ENCODE measurements at regions not wholly inside any gene's neighbourhood (a gene's known extent, or its start where the extent isn't known, plus 50 kb on each side); places are given as distances from the start of the nearest gene placed in this dataset.

DNA sequence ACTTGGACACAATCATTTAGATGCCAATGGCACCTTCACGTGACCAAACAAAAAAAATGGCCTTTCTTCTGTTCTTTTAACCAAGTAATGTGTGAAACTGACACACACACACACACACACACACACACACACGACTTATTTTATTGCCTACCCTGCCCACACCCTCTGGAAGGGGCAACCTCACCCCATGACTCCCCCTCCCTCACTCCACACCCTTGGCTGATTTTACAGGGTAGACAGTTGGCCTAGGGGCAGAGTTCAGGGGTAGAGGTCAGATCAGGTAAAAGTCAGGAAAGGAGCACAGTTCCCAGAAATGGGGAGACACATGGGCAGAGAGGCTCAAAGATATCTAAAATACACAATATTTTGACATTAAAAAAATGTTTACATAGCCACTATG lies 144.8 kb upstream of the GJB5 start:
- no peak for DNase-seq
- Histone ChIP-seq H3K4me3 (no peak overlapping the region), H3K27me3 (ENCODE audit: low read depth) (peaks cover 84% of the 10 kb centered on the region), H3K36me3 (no peaks in the 10 kb centered on the region), H3K9me3 (replicated peaks) (no peaks in the 10 kb centered on the region), H3K4me1 (no peaks in the 10 kb centered on the region), H3K27ac (replicated peaks) (no peak overlapping the region)
- intact Hi-C loops (cut with micrococcal nuclease) = no loop called here
- TF ChIP-seq, protein P1, sequence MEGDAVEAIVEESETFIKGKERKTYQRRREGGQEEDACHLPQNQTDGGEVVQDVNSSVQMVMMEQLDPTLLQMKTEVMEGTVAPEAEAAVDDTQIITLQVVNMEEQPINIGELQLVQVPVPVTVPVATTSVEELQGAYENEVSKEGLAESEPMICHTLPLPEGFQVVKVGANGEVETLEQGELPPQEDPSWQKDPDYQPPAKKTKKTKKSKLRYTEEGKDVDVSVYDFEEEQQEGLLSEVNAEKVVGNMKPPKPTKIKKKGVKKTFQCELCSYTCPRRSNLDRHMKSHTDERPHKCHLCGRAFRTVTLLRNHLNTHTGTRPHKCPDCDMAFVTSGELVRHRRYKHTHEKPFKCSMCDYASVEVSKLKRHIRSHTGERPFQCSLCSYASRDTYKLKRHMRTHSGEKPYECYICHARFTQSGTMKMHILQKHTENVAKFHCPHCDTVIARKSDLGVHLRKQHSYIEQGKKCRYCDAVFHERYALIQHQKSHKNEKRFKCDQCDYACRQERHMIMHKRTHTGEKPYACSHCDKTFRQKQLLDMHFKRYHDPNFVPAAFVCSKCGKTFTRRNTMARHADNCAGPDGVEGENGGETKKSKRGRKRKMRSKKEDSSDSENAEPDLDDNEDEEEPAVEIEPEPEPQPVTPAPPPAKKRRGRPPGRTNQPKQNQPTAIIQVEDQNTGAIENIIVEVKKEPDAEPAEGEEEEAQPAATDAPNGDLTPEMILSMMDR (IDR thresholded peaks at IDR 0.05; ENCODE audit: borderline replicate concordance) = no peak

DNA sequence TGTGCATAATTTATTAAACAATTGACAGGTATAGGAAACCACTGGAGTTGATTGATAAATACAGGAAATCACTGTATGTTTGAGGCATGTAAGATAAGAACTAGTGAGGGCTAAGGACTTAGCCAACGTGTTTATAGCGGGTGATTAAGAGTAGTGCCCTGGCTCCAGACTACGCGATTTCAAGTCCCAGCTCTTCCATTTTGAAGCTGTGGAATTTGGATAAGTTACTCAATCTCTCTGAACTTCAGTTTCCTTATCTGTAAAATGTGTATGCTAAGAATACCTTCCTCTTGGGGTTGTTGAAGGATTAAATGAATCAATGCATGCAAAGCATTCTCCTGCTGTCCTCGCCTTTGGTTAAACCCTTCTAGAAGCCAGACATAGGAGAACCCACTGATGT lies 143.3 kb upstream of the GJB5 start:
- no peak for DNase-seq
- H3K27me3 ChIP-seq (ENCODE audit: low read depth) = peaks cover 90% of the 10 kb centered on the region
- no peaks in the 10 kb centered on the region for H3K9me3 ChIP-seq (replicated peaks)
- intact Hi-C loops (cut with micrococcal nuclease) = no loop called here
- H3K4me1 ChIP-seq = no peaks in the 10 kb centered on the region
- TF ChIP-seq, protein P1 (IDR thresholded peaks at IDR 0.05; ENCODE audit: borderline replicate concordance) = no peak
- no peak overlapping the region for H3K27ac ChIP-seq (replicated peaks)
- no peaks in the 10 kb centered on the region for H3K36me3 ChIP-seq
- no peak overlapping the region for H3K4me3 ChIP-seq

DNA sequence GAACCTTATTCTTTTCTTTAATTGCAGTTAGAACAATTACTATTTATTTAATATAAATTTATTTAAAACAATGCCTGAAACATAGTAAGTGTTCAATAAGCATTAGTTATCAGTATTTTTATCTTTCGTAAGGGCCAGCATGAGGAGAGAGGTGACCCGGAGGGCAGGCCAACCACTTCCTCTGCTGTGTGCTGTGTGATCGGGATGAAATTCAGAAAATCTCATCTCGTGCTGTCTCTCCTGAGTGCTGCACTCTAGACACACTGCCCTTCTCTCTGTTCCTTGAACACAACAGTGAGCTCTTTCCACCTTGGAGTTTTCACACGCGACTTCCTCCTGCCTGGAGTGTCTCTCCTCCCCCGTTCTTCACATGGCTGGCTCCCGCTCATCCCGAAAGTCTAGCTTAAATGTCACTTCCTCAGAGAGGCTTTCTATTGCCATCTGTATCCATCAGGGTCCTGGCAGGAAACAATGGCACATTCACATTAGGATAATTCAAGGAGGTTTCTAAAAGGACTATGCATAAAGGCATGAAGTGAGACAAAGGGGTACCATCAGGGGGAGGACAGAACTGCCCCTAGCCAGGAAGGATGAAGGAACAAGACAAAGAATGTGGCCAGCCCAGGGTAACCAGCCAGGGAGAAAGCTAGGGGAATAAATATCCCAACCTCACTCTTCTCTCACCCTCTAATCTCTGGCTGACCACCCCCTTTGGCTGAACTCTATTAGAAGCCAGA lies 142.6 kb upstream of the GJB5 start:
- TF ChIP-seq, protein P1 (IDR thresholded peaks at IDR 0.05; ENCODE audit: borderline replicate concordance) = no peak
- Histone ChIP-seq H3K36me3 (no peaks in the 10 kb centered on the region), H3K4me3 (no peak overlapping the region), H3K9me3 (replicated peaks) (no peaks in the 10 kb centered on the region), H3K4me1 (no peaks in the 10 kb centered on the region), H3K27ac (replicated peaks) (no peak overlapping the region), H3K27me3 (ENCODE audit: low read depth) (peaks cover 94% of the 10 kb centered on the region)
- no peak for DNase-seq
- intact Hi-C loops (cut with micrococcal nuclease) = no loop called here

DNA sequence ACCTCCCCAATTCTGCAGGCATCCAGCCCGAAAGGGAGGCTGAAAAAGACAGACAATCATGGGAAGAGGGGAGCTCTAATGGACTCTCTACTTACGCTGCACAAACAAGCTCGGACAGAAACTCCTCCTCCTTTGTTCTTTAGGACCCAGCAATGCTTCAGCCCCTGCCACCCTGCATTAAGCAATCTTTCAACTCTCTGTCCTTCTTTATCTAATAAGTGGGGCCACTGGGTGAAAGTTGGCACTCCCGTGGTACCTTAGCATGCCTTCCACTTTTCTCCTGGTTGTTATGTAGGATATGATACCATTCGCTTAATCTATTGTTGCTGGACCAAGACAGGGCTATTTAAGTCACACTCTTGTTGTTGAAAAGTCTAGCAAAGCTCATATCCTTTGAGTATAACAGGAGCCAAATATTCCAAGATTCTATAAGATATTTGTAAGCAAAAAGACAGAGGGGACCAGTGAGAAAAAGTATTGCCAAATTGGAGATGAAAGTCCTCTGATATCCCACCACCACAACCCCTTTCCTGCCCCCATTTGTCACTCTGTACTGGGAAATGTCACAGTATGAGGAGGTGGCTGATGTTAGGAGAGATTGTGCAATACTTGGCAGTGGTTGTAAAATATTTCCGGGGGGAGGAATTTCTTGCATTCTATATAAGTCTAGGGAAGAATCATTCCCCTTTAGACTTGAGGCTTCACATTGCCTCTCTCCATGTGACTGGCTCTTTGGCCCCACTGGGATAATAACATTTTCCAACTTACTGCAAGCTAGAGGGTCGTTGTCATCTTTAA lies 137.3 kb upstream of the GJB5 start:
- TF ChIP-seq, protein P1 (IDR thresholded peaks at IDR 0.05; ENCODE audit: borderline replicate concordance) = no peak
- no peaks in the 10 kb centered on the region for H3K4me1 ChIP-seq
- H3K27me3 ChIP-seq (ENCODE audit: low read depth) = peaks cover 93% of the 10 kb centered on the region
- intact Hi-C loops (cut with micrococcal nuclease) = no loop called here
- H3K9me3 ChIP-seq (replicated peaks) = no peaks in the 10 kb centered on the region
- H3K27ac ChIP-seq (replicated peaks) = no peak overlapping the region
- H3K36me3 ChIP-seq = no peaks in the 10 kb centered on the region
- no peak for DNase-seq
- H3K4me3 ChIP-seq = no peak overlapping the region

DNA sequence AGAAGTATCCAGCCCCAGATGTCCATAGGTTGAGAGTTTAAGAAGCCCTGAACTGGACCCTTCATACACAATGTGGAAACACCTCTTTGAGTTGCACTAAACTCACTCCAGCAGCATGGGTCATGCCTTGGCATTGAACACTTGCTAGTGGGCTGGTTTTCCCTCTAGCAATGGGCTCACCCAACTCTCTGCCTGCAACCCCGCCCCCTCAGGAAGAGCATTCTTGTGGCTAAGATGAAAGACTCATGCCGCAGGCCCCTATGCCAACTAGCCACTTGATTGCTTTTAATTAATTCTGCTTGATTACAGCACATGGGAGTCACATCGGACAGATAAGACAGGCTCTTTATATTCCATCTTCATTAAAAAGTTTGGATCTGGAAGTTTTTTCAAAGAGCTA lies 136.5 kb upstream of the GJB5 start:
- TF ChIP-seq, protein P1 (IDR thresholded peaks at IDR 0.05; ENCODE audit: borderline replicate concordance) = no peak
- intact Hi-C loops (cut with micrococcal nuclease) = no loop called here

More for the DNA sequence above, 136.5 kb upstream of the GJB5 start:
- no peaks in the 10 kb centered on the region for H3K9me3 ChIP-seq (replicated peaks)
- DNase-seq = no peak
- H3K27ac ChIP-seq (replicated peaks) = no peak overlapping the region
- peaks cover 89% of the 10 kb centered on the region for H3K27me3 ChIP-seq (ENCODE audit: low read depth)
- no peaks in the 10 kb centered on the region for H3K4me1 ChIP-seq
- H3K4me3 ChIP-seq = no peak overlapping the region
- H3K36me3 ChIP-seq = no peaks in the 10 kb centered on the region

Data from left ventricle myocardium inferior (tissue), 1 donor.